Thoracic aorta (tissue), 2 donors: ENCODE measurements at regions not wholly inside any gene's neighbourhood (a gene's known extent, or its start where the extent isn't known, plus 50 kb on each side); places are given as distances from the start of the nearest gene placed in this dataset.

ENCODE experiments used
- ATAC-seq: fragments of 150-250 bp; one replicate; pipeline ENCODE4 v1.8.0; 2017; ENCODE audit warnings: low read depth; ENCODE audit not compliant: insufficient number of reproducible peaks, low FRiP score
- DNase-seq: peaks from one replicate; pipeline ENCODE4 v3.0.0-alpha.2; 2020; ENCODE audit warnings: low spot score
- H3K27ac ChIP-seq, 2 donors: fragments of 200-600 bp; sonication (generic); 1 replicate in 1 of 2; 2 replicates in 1 of 2; pipeline ENCODE4 v1.5.1; 2016; ENCODE audit warnings: mild to moderate bottlenecking in 2 of 2, moderate library complexity in 2 of 2
- H3K27me3 ChIP-seq: fragments of 200-600 bp; sonication (generic); replicated peaks from 2 replicates; pipeline ENCODE4 v1.6.0; 2016; ENCODE audit warnings: mild to moderate bottlenecking; ENCODE audit not compliant: insufficient read depth
- H3K36me3 ChIP-seq: fragments of 200-600 bp; sonication (generic); one replicate; pipeline ENCODE4 v1.5.1; 2016
- H3K4me1 ChIP-seq, 2 donors: fragments of 200-600 bp; sonication (generic); 1 replicate in 1 of 2; 2 replicates in 1 of 2; pipeline versions ENCODE4 v1.5.1 to v1.6.0; 2016; ENCODE audit warnings: low read depth in 2 of 2, mild to moderate bottlenecking in 1 of 2; ENCODE audit not compliant: control insufficient read depth in 1 of 2
- H3K4me3 ChIP-seq: fragments of 200-600 bp; sonication (generic); 2 replicates; pipeline ENCODE4 v1.5.1; 2016; ENCODE audit warnings: mild to moderate bottlenecking
- H3K9me3 ChIP-seq: fragments of 200-600 bp; sonication (generic); 2 replicates; pipeline ENCODE4 v1.5.1; 2016
- TF ChIP-seq, protein P1 (sequence below): fragments of 200-600 bp; sonication (generic); IDR thresholded peaks from one replicate; pipeline ENCODE4 v1.5.1; 2019; ENCODE audit warnings: antibody characterized with exemption

DNA sequence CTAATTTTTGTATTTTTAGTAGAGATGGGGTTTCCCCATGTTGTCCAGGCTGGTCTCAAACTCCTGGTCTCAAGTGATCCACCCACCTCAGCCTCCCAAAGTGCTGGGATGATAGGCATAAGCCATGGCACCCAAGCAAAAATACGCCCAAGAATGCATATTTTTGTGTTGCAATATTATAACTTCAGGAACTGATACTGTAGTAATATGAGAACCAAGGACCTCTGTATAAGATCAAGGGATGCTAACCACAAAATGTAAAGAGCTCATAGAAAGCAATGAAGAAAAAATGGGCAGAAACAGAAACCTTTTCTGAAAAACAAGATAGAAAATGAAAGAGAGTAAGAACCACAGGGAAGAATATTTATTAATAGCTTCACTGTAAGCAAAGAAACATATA lies 183.6 kb upstream of the RPL38 start:
- no peaks in the 10 kb centered on the region for H3K36me3 ChIP-seq
- TF ChIP-seq, protein P1, sequence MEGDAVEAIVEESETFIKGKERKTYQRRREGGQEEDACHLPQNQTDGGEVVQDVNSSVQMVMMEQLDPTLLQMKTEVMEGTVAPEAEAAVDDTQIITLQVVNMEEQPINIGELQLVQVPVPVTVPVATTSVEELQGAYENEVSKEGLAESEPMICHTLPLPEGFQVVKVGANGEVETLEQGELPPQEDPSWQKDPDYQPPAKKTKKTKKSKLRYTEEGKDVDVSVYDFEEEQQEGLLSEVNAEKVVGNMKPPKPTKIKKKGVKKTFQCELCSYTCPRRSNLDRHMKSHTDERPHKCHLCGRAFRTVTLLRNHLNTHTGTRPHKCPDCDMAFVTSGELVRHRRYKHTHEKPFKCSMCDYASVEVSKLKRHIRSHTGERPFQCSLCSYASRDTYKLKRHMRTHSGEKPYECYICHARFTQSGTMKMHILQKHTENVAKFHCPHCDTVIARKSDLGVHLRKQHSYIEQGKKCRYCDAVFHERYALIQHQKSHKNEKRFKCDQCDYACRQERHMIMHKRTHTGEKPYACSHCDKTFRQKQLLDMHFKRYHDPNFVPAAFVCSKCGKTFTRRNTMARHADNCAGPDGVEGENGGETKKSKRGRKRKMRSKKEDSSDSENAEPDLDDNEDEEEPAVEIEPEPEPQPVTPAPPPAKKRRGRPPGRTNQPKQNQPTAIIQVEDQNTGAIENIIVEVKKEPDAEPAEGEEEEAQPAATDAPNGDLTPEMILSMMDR = no peak
- no peak overlapping the region for H3K4me3 ChIP-seq
- no peaks in the 10 kb centered on the region for H3K4me1 ChIP-seq
- no peak for ATAC-seq
- no peaks in the 10 kb centered on the region for H3K27me3 ChIP-seq
- DNase-seq = no peak
- no peak overlapping the region for H3K27ac ChIP-seq
- H3K9me3 ChIP-seq = no peaks in the 10 kb centered on the region

DNA sequence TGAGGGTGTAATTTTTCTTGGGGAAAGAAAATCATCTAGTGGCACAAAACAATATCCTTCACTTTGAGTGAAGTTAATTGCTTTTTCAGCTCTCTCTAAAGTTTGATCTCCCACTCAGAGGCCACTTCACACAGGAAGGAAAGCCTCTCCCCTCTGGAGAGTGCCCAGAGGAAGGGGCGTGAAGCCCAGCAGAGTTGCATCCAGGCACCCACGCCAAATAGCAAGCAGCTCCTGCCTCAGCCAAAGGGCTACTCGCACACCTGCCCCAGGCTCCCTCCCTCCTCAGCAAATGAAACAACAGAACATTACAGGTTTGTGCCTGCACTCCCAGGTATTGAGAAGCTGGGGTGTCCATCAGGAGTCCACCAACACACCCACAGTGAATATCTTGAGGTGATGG lies 183.0 kb upstream of the RPL38 start:
- Histone ChIP-seq H3K27me3 (no peaks in the 10 kb centered on the region), H3K36me3 (no peaks in the 10 kb centered on the region), H3K9me3 (no peaks in the 10 kb centered on the region), H3K27ac (no peak overlapping the region), H3K4me1 (no peaks in the 10 kb centered on the region), H3K4me3 (no peak overlapping the region)
- TF ChIP-seq, protein P1 = no peak
- DNase-seq = no peak
- no peak for ATAC-seq

DNA sequence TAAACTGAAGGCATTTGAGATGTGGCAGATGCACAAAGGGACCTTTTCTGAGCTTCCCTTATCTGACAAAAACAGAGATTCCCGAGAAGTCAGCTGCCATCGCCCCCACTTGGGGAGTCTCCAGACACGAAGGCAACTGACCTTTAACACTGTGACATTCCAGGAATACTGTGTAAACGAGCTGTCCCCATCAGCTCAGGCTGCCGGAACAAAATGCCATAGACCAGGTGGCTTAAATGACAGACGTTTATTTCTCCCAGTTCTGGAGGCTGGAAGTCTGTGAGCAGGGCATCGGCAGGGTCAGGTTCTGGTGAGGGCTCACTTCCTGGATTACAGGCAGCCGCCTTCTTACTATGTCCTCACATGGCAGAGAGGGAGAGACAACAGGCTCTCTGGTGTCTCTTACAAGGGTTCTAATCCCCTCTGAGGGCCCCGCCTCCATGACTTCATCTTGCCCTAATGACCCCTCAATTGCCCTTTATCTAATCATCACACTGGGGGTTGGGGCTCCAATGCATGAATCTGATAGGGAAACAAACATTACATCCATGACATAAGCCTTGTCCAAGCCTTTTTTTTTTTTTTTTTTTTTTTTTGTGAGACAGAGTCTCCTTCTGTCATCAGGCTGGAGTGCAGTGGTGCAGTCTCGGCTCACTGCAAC lies 178.5 kb upstream of the RPL38 start:
- DNase-seq (no peak), ATAC-seq (no peak)
- TF ChIP-seq, protein P1 = no peak
- H3K36me3 ChIP-seq = no peaks in the 10 kb centered on the region
- no peaks in the 10 kb centered on the region for H3K27me3 ChIP-seq
- no peak overlapping the region for H3K4me3 ChIP-seq
- H3K4me1 ChIP-seq = no peaks in the 10 kb centered on the region
- no peak overlapping the region for H3K27ac ChIP-seq
- H3K9me3 ChIP-seq = no peaks in the 10 kb centered on the region

DNA sequence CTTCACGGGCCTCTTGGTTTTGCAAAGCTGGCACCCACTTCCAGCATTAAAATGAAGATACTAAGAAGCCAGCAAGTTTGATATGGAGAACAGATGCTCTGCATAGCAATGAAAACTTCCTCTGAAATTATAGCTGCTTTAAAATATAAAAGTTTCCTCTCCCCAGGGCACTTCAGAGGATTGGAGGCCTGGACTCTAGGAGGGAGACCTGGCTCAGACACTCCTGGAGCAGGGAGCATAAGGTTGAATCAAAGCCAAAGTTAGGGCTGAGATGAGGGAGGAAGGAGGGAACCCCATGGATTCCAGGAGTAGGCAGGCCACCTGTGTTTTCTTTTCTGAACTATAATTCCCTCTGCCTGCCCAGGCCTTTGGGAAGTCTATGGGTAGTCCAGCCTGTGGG lies 176.0 kb upstream of the RPL38 start:
- no peaks in the 10 kb centered on the region for H3K27me3 ChIP-seq
- no peaks in the 10 kb centered on the region for H3K9me3 ChIP-seq
- DNase-seq (no peak), ATAC-seq (no peak)
- H3K4me3 ChIP-seq = no peak overlapping the region
- H3K36me3 ChIP-seq = no peaks in the 10 kb centered on the region
- TF ChIP-seq, protein P1 = no peak
- no peak overlapping the region for H3K27ac ChIP-seq
- H3K4me1 ChIP-seq = no peaks in the 10 kb centered on the region

DNA sequence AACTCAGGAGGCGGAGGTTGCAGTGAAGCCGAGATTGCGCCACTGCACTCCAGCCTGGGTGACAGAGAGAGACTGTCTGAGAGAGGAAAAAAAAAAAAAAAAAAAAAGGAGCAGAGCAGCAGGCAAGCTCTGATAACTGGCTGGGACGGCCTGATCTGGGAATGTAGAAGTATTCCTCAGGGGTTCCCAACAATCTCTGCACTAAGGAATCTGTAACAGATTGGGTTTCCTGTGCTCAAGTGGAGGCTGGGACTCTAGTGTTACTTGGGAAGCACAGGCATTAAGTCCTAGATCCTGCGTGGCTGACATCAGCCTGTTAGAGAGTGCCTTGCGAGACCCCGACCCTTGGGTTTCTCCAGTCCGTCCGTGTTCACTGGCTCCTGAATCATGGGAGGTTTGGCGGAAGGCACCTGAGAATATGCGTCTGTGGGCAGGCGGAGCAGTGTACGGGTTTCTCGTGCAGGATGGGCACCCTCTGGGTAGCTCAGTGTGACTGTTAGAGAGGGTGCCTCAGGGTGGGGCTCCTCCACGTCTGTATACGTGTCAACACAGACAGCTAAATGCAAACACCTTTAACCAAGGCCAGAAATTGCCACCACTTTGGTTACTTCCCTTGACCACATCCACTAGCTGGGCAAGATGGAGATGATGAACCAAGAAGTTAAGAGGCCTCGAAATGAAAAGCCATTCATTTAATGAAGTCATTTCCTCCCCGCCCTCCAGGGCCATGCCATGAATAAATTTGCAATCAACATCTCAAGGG lies 174.9 kb upstream of the RPL38 start:
- no peaks in the 10 kb centered on the region for H3K27me3 ChIP-seq
- H3K4me3 ChIP-seq = no peak overlapping the region
- DNase-seq = no peak
- no peaks in the 10 kb centered on the region for H3K4me1 ChIP-seq
- ATAC-seq = no peak
- TF ChIP-seq, protein P1 = no peak
- H3K9me3 ChIP-seq = no peaks in the 10 kb centered on the region
- no peak overlapping the region for H3K27ac ChIP-seq
- no peaks in the 10 kb centered on the region for H3K36me3 ChIP-seq
